HPDE6-E6E7 (cell line): ENCODE measurements at regions not wholly inside any gene's neighbourhood (a gene's known extent, or its start where the extent isn't known, plus 50 kb on each side); places are given as distances from the start of the nearest gene placed in this dataset.

Experiments
- DNase-seq: peaks from one replicate; pipeline ENCODE4 v3.0.0; 2011; ENCODE audit warnings: missing footprints; ENCODE audit errors: extremely low spot score

DNA sequence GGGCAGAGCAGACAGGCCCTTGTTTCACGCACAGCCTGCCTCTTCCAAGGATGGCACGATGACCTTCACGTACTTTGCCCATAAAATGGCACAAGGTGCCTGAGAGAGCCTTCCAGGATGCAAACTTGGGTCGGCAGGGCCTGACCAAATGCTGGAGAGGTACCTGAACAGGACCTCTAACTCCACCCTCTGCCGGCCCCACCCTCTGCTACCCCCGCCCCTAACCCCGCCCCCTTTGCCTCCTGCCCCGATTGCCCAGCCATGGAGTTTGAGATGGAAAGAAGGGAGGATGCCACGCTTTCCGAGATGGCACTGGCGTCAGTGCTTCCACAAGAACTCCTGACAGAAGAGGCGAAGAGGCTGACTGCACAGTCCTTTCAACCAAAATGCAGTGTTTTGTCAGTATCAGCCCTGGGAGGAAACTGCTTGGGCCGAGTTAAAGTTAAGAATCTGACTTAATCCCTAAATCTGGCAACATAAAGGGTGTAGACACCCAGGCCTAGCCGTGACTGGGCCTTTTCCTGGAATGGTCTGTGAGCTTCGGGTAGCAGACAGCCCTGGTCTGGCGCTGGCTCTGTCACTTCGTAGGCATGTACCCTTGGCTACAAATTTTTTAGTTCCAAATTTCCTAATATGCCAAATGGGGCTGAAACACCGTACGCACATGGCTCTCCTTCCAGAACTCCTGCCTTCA is 230.3 kb upstream of the RGMA start:
- no peak for DNase-seq

- no peak for DNase-seq
Measured at GRCh38 chr15:93317772-93318171, 228.8 kb upstream of the RGMA start.

DNA sequence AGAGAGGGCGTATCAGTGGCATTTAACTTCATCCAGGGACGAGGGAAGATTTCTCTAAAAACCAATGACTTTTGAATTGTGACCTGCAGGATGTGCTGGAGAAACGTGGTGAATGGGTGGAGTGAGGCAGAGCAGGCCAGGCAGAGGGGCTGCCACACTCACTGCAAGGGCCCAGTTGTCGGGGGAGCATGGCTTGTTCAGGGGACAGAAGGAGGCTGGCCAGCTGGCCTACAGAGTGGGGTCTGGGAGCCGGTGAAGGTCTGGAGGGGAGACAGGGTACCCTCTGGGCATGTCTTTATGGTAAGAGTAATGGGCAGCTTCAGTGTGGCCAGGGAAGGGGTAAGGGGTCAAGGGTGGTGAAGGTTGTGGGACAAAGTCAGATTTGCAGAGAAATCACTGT is 225.2 kb upstream of the RGMA start:
- DNase-seq = no peak

DNA sequence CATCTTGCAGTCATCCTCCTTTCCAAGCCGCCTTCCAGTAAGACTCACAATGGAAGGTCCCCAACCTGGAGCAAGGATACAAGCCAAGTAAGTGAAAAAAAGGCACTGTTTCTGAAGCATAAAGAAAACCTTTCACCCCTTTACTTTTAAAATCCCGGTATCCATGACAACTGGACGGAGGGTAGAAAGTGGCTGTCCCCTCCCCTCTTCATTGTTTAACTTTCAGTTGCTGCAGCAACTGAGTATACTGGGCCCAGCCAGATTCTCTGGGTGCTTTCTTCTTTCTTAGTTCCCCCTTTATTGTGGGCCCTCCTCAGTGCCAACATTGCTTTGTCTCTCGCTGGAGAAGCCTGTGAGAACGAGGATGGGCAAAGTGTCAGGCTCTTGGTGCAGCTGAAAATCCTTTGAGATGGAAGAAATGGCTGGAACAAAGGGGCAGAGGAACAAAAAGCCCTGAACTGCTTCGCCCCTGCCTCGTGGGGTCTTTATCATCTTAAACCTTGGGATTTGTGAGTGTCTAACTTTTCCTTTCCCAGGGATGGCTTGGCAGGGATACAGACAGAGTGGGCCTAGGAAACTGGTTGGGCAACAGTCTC is 224.0 kb upstream of the RGMA start:
- DNase-seq = no peak

DNA sequence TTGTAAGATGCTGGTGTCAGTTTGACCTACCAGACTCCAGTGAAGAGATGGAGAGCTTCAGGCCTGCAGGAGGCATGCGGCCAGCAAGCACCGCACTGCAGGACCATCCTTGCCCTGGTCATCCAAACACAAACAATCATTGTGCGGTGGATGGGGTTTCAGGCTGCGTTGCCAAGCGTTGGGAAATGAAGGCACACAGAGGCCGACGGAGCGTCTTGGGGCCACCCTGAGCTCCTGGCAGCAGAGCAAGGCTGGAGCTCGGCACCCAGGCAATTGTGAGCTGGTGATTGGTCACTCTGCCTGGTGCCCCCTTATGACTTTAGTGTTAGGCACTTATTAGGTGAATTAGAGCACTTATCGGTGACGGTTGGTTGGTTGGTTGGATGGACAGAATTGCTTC is 222.6 kb upstream of the RGMA start:
- no peak for DNase-seq

DNA sequence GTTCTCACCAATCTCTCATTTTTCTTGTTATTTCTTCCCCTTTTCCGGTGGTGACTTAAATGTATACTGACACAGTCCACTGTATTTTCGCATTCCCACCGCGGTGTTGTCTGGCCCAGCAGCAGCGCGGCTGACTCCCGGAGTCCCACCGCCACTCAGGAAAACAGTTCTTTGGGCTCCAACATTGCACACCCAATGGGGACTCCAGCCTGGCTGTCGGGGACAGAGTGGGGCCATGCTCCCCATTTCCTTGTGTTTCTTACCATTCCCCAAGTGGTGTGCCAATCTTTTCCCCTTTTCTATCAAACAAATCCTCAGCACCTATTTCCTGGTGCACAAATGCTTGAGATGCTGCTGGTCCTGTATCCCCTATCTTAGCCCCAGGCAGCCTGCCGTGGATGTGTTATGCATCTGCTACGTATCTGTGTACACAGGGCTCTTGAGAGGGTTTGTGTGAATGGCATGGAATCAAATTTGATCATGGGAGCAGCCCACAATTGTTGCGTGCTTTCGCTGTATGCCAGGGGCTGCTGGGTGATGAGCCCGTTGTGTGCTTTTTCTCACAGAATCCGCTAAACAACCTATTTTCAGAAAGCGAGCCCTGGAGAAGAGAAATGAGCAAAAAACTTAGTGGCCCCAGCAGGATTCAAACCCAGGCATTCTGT is 219.1 kb upstream of the RGMA start:
- DNase-seq = no peak

- no peak for DNase-seq
Measured at GRCh38 chr15:93307513-93307912, 218.5 kb upstream of the RGMA start.

- DNase-seq = no peak
Measured at GRCh38 chr15:93305306-93305705, 216.3 kb upstream of the RGMA start.

DNA sequence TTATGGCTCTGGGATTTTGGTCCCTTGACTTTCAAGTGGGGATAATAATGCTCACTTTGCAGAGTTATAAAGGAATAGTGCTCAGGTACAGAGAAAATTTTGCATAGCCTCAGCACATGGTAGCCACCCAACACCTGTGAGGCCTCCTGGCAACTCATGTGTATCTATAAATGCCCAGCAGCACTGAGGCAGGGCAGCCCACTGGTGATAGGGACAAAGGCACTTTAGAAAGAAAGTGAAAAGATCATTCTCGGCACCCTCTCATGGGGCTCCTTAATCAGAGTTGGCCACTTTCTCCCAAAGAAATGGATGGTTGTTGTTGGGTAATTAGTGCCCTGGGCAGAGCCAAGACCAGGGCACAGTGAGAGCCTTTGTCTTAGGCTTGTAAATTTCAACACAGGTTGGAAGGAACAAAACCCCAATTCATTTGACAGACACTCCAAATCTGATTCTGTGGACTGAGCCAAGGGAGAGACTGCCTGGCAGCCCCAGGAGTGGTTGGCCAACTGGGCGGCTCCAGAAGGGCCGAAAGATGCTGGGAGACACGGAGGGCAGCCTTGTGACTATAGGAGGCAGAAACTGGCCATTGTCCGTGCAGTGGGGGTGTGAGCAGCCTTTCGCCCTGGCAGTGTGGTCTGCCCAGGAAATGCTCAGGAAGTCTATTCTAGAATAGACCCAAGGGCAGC is 213.2 kb upstream of the RGMA start:
- no peak for DNase-seq

DNA sequence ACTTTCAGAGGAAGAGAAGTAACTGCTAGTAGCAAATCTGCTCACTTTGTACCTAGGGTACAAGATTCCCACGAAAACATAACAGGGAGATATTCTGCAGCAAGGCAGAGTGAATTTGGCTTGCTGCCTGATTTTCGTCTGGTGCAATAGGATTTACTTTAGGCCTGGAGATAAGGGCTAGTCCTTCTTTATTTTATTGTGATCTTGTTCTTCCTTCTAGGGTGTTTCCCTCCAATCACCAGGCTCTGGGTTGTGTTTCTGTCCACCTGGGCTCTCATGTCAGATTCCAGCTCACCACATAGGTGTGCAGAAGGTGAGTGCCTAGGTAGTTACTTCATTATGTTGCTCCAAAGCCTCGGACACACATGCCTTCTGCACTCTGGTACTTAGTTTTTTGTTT is 211.8 kb upstream of the RGMA start:
- DNase-seq = no peak

GRCh38 chr15:93299675-93300074 is 210.7 kb upstream of the RGMA start:
- no peak for DNase-seq

DNA sequence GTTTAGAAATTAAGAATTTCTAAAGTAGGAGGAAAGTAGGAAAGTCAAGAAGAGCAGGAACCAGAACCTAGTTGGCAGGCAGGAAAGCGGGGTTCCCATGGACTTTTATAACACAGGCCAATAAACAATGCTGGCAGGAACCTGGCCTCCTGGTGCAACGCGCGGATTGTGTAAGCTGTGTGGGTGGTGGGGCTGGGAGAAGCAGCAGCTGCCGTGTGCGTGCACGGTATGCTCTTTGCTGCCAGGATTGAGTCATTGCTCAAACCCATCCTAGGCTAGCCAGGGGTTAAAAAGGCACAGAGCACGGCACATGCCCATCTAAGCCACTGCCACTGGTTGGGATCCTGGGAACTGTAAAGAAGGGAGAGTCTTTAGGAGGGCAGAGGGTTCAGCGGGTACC is 209.9 kb upstream of the RGMA start:
- no peak for DNase-seq

DNA sequence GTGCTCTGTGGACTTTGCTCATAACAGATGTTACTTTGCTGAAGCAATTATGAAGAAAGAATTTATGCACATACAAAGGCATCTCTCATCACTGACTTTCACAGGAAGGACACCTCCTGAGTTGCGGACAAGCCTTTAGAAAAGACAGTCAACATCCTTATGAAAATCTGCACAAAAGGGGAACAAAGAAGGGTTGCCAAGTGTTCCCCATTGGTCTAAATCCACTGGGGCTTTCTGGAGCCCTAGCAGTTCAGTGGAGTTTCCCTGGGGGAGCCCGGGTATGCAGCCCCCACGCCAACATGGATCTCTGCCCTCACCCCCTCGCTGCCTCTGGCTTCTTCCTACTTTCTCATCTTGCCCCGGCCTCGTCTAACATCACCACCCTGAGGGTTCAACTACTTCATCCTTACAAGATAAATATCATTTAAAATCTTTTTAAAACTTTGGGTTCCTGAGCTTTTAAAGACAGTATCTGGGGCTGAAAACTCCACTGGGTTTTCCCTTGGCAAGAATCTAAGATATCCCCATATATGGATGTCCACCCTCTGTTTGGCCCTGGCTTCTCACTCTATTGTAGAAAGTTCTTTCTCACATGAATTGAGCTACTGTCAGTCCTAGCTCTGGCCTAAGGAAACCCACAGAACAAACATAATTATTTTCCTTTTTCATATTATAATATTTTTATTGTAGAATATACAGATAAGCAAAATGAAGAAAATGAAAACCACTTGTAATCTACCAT is 207.9 kb upstream of the RGMA start:
- no peak for DNase-seq

DNA sequence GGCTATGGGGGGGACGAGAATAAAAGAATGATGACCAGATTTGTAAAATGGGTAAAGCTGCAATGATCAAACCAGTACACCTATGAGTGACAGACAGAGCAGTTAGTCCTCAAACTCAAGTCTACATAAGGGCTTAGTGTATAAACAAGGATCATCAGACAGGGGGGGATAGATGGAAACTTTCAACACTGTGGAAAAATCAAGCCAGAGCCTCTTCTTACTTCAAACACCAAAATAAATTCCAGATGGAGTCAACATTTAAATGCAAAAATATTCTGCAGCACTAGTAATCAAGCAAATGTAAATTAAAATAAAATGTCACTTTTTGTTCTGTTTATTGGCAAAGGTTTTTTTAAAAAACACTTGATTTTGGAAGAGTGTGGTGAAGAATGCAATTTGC is 205.9 kb upstream of the RGMA start:
- DNase-seq = no peak

GRCh38 chr15:93294066-93294465 is 205.1 kb upstream of the RGMA start:
- no peak for DNase-seq

DNA sequence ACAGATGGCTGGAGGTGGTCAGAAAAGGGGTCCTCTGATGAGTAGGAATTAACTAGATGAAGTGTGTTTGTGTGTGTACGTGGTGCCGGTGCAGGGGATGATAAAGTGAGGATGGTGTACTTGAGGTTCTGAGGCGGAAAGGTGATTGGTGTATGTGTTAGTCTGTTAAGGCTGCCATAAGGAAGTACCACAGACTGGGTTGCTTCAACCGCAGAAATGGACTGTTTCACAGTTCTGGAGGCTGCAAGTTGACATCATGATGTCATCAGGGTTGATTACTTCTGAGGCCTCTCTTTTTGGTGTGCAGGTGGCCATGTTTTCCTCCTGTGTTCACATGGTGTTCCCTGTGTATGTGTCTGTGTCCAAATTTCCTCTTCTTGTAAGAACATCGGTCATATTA is 202.4 kb upstream of the RGMA start:
- DNase-seq = no peak

DNA sequence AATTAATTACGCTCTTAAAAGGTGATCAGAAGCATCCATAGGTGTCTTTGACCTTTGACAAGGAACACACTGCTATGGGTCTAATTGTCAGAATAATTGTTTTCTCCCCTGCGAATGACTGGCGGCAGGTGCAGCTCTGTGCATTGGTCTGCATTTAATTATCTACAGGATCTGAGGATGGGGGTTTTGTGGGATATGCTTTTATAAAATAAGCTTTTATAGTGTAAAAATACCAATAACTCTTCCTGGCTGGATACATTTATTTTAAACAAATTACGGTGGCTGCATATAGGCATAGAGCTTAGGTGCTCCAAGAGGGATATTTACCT is 201.6 kb upstream of the RGMA start:
- DNase-seq = no peak

- no peak for DNase-seq
Measured at GRCh38 chr15:93289941-93290617, 201.1 kb upstream of the RGMA start.

GRCh38 chr15:93288728-93289294 is 199.8 kb upstream of the RGMA start:
- DNase-seq = no peak

DNA sequence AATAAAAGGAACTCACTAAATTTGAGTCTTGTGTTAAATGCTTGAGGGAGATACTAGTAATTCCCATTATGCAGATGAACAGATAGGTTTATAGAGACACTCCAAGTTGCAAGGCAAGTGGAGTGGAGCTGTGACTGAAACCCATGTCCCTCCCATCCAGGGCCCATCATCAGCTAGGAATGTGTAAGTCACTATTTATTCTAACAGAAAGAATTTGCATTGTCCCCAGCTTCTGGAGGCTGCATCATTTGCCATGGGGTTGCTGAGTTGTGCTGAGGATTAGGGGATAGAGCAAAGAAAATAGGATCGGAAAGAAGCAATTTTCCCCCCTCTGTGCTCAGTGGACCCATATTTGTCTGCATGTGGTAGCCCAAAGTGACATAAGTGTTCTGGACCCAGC is 197.4 kb upstream of the RGMA start:
- DNase-seq = no peak

DNA sequence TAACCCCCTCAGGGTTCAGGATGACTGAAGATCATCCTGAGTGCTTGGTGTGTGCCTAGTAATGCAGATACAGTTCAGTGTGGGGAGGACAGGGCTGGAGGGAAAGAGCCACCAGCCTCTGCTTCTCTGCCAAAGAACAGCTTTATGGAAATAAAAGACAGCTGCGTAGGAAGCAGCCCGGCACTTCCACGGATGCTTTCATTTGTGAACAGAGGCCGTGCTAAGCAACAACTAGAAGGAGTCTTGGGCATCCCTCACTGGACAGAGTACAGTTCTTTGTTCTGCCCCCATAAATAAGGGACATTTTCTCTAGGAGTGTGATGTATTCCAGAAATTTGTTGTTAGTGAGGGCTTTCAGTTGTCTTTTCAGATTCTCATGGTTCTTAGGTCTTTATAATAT is 194.8 kb upstream of the RGMA start:
- DNase-seq = no peak
